Astrocyte (in vitro differentiated cells and primary cell): ENCODE measurements at regions not wholly inside any gene's neighbourhood (a gene's known extent, or its start where the extent isn't known, plus 50 kb on each side); places are given as distances from the start of the nearest gene placed in this dataset.

Experiments used
- DNase-seq: peaks from one replicate; pipeline ENCODE4 v3.0.0-alpha.2; 2010; ENCODE audit warnings: low read depth
- FAIRE-seq: peaks from 2 replicates; lab custom pipeline; 2011; peaks lifted over from hg19 to GRCh38; lab: Jason Lieb, UNC
- H2AFZ ChIP-seq: 2 replicates; pipeline ENCODE4 v1.6.0; 2012; ENCODE audit warnings: low read depth, low read length, inconsistent platforms
- H3K27ac ChIP-seq: 2 replicates; pipeline ENCODE4 v1.5.1; 2011; ENCODE audit warnings: low read depth, low read length, inconsistent platforms
- H3K27me3 ChIP-seq: 2 replicates; pipeline ENCODE4 v1.6.0; 2011; ENCODE audit warnings: low read length, inconsistent platforms; ENCODE audit not compliant: insufficient read depth
- H3K36me3 ChIP-seq: 2 replicates; pipeline ENCODE4 v1.5.1; 2011; ENCODE audit warnings: low read length, inconsistent platforms; ENCODE audit not compliant: insufficient read depth
- H3K4me1 ChIP-seq: 2 replicates; pipeline ENCODE4 v1.5.1; 2011; ENCODE audit warnings: low read length, inconsistent platforms; ENCODE audit not compliant: insufficient read depth
- H3K4me2 ChIP-seq: 2 replicates; pipeline ENCODE4 v1.6.0; 2012; ENCODE audit warnings: low read length, inconsistent platforms
- H3K4me3 ChIP-seq: 2 replicates; pipeline ENCODE4 v1.5.1; 2011; ENCODE audit warnings: low read depth, mild to moderate bottlenecking, low read length, inconsistent platforms; ENCODE audit not compliant: insufficient read depth
- H3K79me2 ChIP-seq: 2 replicates; pipeline ENCODE4 v1.6.0; 2012; ENCODE audit warnings: mild to moderate bottlenecking, low read length, inconsistent platforms; ENCODE audit not compliant: insufficient read depth
- H3K9ac ChIP-seq: 2 replicates; pipeline ENCODE4 v1.6.0; 2012; ENCODE audit warnings: mild to moderate bottlenecking, low read length, inconsistent platforms
- H3K9me3 ChIP-seq: 2 replicates; pipeline ENCODE4 v1.5.1; 2012; ENCODE audit warnings: low read depth, mild to moderate bottlenecking, low read length, inconsistent platforms; ENCODE audit not compliant: insufficient read depth
- H4K20me1 ChIP-seq: 2 replicates; pipeline ENCODE4 v1.6.0; 2012; ENCODE audit warnings: low read length, inconsistent platforms; ENCODE audit not compliant: insufficient read depth
- H3K27ac Mint-ChIP-seq: one replicate; pipeline ENCODE4 v1.8.0; 2021; ENCODE audit warnings: mild to moderate bottlenecking, mixed read lengths; ENCODE audit not compliant: unreplicated experiment
- H3K27me3 Mint-ChIP-seq: one replicate; pipeline ENCODE4 v1.8.0; 2021; ENCODE audit warnings: low read depth, mixed read lengths; ENCODE audit not compliant: unreplicated experiment
- H3K36me3 Mint-ChIP-seq: one replicate; pipeline ENCODE4 v1.8.0; 2021; ENCODE audit warnings: low read depth, mixed read lengths; ENCODE audit not compliant: unreplicated experiment
- H3K4me1 Mint-ChIP-seq: one replicate; pipeline ENCODE4 v1.8.0; 2021; ENCODE audit warnings: low read depth, mixed read lengths; ENCODE audit not compliant: unreplicated experiment
- H3K4me3 Mint-ChIP-seq: one replicate; pipeline ENCODE4 v1.8.0; 2021; ENCODE audit warnings: mild to moderate bottlenecking, moderate library complexity, mixed read lengths; ENCODE audit not compliant: unreplicated experiment
- H3K9me3 Mint-ChIP-seq: one replicate; pipeline ENCODE4 v1.8.0; 2021; ENCODE audit warnings: mild to moderate bottlenecking, mixed read lengths; ENCODE audit not compliant: unreplicated experiment
- EZH2 ChIP-seq: IDR thresholded peaks from 2 replicates; pipeline ENCODE4 v1.6.1; 2012; ENCODE audit warnings: mild to moderate bottlenecking, low read length, inconsistent platforms; ENCODE audit not compliant: insufficient read depth
- TF ChIP-seq, protein P1 (sequence below): IDR thresholded peaks from 2 replicates; pipeline ENCODE4 v1.5.1; 2011; ENCODE audit warnings: low read depth, mild to moderate bottlenecking, inconsistent platforms, low read length, moderate library complexity; ENCODE audit not compliant: insufficient read depth

DNA sequence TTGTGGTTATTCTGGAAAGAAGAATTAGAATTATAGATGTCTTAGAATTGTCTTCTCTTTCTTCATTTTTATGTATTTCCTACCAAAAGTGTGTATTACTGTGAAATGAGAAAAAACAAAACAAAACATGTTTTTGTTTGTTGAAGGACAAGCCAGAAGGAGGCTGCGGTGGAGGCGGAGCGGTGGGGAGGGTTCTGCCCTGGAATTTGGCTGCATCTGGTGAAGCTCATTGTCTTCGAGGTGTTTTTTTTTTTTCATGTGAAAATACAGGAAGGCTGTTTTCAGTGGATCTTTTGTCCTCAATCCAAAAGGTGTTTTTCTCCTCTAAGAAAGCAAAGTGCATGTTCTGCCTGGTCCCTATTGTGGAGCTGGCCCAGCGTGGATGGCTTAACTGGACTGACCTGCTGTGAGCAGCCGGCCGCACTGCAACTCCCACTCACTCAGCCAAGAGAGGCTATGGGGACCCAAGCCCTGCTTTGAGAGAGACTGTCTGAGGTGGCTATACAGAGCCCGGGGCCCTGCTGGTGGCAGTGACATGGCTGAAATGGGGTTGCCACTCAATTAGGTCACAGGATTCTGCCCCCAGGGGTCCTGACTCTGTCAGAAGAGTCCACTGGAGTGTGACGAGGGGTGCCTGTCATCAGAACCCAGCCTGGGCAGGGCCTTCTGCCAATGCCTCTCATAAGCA is 184.9 kb upstream of the MKI67 start:
- H3K27me3 ChIP-seq, result no peaks in the 10 kb centered on the region
- no peak for FAIRE-seq
- H3K9me3 ChIP-seq, result no peaks in the 10 kb centered on the region
- H3K9ac ChIP-seq, result no peak overlapping the region
- H3K27me3 Mint-ChIP-seq, result peaks cover 22% of the 10 kb centered on the region
- TF ChIP-seq EZH2, result no peak
- H3K4me3 ChIP-seq, result no peak overlapping the region
- H3K36me3 ChIP-seq, result no peaks in the 10 kb centered on the region
- H3K36me3 Mint-ChIP-seq, result no peaks in the 10 kb centered on the region
- H2AFZ ChIP-seq, result no peak overlapping the region
- H3K4me2 ChIP-seq, result no peak overlapping the region
- no peaks in the 10 kb centered on the region for H3K9me3 Mint-ChIP-seq
- H3K4me3 Mint-ChIP-seq, result no peak overlapping the region
- H3K27ac ChIP-seq, result no peak overlapping the region
- H3K27ac Mint-ChIP-seq, result no peak overlapping the region
- H3K79me2 ChIP-seq, result no peaks in the 10 kb centered on the region
- no peaks in the 10 kb centered on the region for H3K4me1 Mint-ChIP-seq
- H3K4me1 ChIP-seq, result no peaks in the 10 kb centered on the region
- no peaks in the 10 kb centered on the region for H4K20me1 ChIP-seq
- no peak for DNase-seq

DNA sequence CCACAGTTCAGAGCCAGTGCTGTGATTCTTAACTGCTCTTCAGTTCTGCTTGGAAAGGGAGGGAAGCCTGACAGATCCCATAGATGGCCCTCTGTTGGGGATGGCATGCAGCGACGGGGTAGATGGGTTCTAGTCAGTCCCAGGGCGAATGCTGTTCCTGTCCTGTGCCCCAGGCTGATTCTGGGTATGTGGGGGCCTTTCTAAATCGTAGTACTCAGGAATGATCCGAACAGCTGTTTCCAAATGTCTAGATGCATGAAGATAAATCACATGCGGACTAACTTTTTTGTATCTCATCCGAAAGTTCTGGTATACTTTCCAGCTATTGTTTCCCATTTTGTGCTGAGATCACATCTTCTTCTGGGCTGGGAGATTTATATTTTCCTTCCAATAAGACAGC is 186.0 kb upstream of the MKI67 start:
- Mint-ChIP-seq H3K36me3 (no peaks in the 10 kb centered on the region), H3K27ac (no peak overlapping the region), H3K27me3 (peaks cover 28% of the 10 kb centered on the region), H3K4me1 (no peaks in the 10 kb centered on the region), H3K9me3 (peaks cover 2% of the 10 kb centered on the region), H3K4me3 (no peak overlapping the region)
- no peak overlapping the region for H3K4me2 ChIP-seq
- no peak overlapping the region for H2AFZ ChIP-seq
- no peaks in the 10 kb centered on the region for H3K4me1 ChIP-seq
- H4K20me1 ChIP-seq, result no peaks in the 10 kb centered on the region
- no peak for DNase-seq
- H3K9ac ChIP-seq, result no peak overlapping the region
- H3K36me3 ChIP-seq, result no peaks in the 10 kb centered on the region
- H3K4me3 ChIP-seq, result no peak overlapping the region
- no peaks in the 10 kb centered on the region for H3K79me2 ChIP-seq
- no peaks in the 10 kb centered on the region for H3K27me3 ChIP-seq
- H3K9me3 ChIP-seq, result no peaks in the 10 kb centered on the region
- no peak for FAIRE-seq
- TF ChIP-seq, protein P1, sequence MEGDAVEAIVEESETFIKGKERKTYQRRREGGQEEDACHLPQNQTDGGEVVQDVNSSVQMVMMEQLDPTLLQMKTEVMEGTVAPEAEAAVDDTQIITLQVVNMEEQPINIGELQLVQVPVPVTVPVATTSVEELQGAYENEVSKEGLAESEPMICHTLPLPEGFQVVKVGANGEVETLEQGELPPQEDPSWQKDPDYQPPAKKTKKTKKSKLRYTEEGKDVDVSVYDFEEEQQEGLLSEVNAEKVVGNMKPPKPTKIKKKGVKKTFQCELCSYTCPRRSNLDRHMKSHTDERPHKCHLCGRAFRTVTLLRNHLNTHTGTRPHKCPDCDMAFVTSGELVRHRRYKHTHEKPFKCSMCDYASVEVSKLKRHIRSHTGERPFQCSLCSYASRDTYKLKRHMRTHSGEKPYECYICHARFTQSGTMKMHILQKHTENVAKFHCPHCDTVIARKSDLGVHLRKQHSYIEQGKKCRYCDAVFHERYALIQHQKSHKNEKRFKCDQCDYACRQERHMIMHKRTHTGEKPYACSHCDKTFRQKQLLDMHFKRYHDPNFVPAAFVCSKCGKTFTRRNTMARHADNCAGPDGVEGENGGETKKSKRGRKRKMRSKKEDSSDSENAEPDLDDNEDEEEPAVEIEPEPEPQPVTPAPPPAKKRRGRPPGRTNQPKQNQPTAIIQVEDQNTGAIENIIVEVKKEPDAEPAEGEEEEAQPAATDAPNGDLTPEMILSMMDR, result no peak
- TF ChIP-seq EZH2, result no peak
- H3K27ac ChIP-seq, result no peak overlapping the region

DNA sequence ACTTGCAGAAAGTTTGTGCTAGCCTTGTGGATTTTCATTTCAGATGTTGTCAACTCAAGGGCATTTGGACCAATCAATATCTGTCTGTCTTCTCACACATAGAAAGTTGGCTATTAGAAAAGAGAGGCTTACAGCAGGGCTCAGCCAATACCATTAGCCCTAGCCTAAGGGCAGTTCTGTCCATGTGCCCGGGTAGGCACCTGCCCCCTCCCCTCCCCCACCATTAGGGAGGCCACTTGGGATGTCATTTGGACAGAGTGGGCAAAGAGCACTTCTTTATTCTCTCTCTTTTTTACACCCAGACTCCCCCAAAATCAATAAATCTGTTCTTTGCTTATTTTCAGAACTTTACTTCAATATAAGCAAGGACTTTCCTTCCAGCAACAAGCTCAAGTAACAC is 188.5 kb upstream of the MKI67 start:
- no peaks in the 10 kb centered on the region for H3K79me2 ChIP-seq
- H3K9me3 Mint-ChIP-seq, result peaks cover 2% of the 10 kb centered on the region
- H3K4me3 Mint-ChIP-seq, result no peak overlapping the region
- no peak overlapping the region for H3K4me2 ChIP-seq
- H3K9me3 ChIP-seq, result no peaks in the 10 kb centered on the region
- no peaks in the 10 kb centered on the region for H3K4me1 Mint-ChIP-seq
- H3K4me3 ChIP-seq, result no peak overlapping the region
- peaks cover 21% of the 10 kb centered on the region for H3K27me3 Mint-ChIP-seq
- H3K27me3 ChIP-seq, result no peaks in the 10 kb centered on the region
- TF ChIP-seq, protein P1, result no peak
- TF ChIP-seq EZH2, result no peak
- no peak overlapping the region for H3K27ac Mint-ChIP-seq
- no peak overlapping the region for H2AFZ ChIP-seq
- H4K20me1 ChIP-seq, result no peaks in the 10 kb centered on the region
- DNase-seq (no peak), FAIRE-seq (no peak)
- no peaks in the 10 kb centered on the region for H3K4me1 ChIP-seq
- H3K36me3 Mint-ChIP-seq, result no peaks in the 10 kb centered on the region
- no peak overlapping the region for H3K27ac ChIP-seq
- H3K9ac ChIP-seq, result no peak overlapping the region
- no peaks in the 10 kb centered on the region for H3K36me3 ChIP-seq
